ENCODE measurements at regions not wholly inside any gene's neighbourhood (a gene's known extent, or its start where the extent isn't known, plus 50 kb on each side); places are given as distances from the start of the nearest gene placed in this dataset.
"Not testable (repeated sequence)": the region's sequence is repeated elsewhere in the genome, so short reads cannot be mapped to it uniquely, and the experiment has no call there.

DNA sequence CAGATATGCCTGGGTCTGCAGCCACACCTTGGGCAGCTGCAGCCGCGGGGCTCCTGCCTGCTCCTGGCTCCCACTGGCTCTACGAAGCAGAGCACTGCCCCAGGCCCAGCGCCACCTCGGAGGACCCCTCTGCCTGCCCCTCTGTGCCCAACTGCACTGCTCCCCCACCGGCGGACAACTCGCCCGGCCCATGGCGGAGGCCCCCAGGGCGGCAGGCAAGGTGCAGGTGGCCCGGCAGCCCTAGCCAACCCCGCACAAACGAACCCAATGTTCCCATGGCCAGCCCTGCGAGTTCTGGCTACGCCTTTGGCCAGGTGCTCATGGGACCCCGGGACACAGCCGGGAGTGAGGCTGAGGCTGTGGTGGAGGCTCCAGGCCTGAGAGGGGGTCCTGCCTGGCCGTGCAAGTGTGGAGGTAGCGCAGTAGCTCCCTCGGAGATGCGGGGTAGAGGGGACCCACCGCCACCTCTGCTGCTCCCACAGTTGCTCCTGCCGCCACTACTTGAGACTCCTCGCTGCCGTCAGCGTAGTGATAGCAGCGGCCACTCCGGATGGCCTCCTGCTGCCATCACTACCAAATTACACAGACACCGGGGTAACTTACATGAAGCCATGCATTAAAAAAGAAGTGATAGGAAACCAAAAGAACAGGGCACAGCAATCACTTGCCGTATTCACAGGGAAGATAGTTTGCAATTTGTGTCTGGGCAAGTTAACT is 97.3 kb upstream of the SP4 start:
- no peak for DNase-seq

DNA sequence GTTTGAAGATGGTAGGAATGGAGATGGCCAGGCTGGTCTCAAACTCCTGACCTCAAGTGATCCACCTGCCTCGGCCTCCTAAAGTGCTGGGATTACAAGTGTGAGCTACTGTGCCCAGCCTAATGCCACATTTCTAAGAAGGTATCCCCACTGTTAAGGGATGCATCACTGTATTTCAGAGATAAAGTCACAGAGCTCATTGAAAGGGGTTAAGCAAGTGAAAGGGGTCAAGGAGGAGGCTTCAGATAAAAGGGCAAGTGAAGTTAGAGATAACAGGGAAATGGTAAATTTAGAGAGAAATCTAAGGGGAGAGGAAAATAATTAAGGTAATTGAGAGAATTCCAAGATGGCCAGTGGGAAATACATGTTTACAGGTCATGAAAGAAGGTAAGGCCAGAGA is 93.0 kb upstream of the SP4 start:
- DNase-seq = no peak

DNA sequence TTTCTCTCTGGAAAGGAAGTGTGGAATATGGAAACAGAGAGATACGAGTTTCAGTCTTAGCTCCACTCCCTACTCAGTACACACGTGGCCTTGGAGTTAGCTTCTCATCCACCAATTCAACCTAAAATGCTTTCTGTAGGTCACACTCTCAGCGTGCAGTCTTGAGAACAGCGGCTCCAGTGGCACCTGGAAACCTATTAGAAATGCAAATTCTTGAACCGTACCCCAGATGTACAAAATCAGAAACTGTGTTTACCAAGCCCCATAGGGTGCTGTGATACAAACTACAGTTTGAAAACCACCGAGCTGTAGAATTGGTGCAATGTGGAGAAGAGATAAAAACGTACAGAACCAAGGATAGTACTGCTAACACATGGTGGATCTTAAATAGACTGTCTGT is 91.1 kb upstream of the SP4 start:
- no peak for DNase-seq

DNA sequence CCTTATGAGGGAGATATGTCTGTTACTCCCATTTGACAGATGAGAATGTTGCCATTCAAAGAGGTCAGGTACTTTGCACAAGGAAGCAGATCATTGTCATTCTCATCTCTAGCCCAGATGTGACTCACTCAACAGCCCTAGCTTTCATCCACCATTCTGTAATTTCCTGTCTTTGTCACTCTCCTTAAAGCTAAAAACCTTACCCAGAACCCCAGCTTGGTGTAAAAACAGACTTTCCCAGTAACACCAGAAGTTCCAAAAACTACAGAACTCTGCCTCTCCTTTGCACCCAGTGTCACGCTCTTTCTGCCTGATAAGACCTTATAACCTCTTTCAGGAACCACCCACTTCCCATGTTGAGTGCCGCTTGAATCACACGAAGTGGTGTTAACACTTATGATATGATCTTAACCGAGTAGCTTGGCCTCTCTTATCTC is 89.1 kb upstream of the SP4 start:
- DNase-seq = no peak

DNA sequence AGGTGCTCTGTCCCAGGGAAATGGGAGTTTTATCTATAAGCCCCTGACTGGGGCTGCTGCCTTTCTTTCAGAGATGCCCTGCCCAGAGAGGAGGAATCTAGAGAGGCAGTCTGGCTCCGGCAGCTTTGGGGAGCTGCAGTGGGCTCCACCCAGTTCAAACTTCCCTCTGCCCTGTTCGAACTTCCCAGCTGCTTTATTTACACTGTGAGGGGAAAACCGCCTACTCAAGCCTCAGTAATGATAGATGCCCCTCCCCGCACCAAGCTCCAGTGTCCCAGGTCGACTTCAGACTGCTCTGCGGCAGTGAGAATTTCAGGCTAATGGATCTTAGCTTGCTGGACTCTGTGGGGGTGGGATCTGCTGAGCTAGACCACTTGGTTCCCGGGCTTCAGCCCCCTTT is 83.0 kb upstream of the SP4 start:
- not testable (repeated sequence) for DNase-seq

DNA sequence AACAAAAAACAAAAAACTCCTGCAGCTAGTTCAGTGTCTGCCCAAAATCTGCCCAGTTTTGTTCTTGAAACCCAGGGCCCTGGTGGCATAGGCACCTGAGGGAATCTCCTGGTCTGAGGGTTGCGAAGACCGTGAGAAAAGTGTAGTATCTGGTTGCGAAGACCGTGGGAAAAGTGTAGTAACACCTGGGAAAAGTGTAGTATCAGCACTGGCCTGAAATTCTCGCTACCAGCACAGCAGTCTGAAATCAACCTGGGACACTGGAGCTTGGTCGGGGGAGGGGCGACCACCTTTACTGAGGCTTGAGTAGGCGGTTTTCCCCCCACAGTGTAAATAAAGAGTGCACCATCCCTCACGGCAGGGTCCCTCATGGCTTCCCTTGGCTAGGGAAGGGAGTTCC is 82.5 kb upstream of the SP4 start:
- no peak for DNase-seq

DNA sequence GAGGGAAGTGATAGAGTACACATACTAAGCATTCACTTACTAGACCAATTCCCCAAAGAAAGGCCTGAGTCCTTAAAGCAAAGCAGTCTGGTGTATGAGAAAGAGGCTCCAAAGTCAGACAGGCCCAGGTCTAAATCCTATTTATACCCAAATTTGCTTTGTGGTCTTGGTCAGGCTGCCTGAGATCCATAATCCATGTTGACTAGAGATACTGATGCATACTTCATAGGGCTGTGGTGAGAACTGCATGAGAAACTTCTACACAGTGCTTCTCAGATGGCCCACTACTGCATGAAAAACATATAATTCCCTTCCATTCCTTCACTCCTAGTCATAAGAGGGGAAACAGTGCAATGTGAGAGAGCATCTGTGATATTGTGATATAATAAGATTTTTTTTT is 81.6 kb upstream of the SP4 start:
- DNase-seq = no peak

DNA sequence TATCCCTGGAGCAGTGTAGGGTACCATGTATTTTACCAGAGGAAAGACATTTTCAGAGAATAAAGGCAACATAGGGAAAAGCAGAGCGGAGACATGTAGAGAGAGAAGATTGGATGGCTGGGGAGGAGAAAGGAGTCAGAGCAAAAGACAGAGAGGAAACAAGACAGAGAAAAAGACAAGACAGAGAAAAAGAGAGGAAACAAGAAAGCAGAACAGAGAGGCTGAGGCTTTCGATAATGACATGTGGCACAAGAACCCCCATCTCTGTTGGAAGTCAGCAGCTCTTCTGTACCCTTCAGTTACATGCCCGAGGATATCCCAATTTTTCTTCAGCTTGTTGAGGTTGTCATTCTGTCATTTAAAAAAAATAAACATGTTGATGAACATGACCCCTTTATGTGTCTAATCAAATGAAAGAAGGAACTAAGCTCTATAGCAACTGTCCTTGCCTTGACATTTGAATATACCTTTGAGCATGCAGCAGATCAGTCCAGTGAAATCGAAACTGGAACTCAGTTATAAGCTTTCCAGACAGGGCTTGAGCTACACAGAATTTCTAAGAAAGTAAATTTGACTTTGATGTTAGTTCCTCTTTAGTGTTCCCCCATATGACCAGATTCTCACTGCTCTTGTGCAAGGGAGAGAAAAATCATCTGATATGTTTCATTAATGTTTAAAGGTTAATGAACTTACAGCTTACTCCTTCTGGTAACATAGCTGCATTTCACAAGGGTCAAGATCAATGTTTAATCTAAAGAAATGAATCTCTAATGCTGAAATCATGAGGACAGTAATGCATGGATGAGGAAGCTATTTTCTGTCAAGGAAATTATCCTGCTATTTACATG is 75.1 kb upstream of the SP4 start:
- DNase-seq = peak; percentile 76

DNA sequence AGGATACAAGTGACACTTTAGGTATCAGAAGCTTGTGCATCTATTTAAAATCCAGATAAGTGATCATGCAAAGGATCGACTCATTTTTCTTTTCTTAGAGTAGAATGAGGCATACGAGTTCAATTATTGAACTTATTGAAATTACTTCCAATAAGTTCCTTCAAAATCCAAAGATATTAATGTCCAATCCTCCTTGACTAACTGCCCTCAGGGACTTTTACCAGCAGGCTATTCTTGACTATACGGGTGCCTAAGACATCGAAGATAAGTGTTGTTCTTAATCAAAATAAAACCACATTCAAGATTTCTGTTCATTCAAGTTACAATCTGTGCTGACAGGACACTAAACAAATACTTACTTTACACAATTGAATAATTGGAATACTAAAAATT is 74.5 kb upstream of the SP4 start:
- DNase-seq = no peak

DNA sequence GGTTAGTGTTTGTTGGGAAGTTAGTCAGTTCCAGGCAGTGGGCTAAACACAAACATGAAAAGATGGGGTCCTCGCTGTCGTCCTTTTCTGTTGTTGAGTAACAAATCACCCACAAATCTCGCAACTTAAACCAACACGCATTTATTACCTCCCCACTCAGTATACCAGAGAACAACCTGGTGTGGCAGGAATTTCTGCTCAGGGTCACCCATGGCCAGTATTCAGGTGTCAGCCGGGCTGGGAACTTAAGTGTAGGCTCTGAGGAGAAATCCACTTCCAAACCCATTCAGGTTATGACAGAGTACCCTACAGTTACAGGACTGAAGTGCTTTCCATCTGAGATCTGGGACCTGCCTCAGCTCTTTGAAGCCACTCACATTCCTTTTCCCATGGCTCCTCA is 73.6 kb upstream of the SP4 start:
- DNase-seq = no peak

DNA sequence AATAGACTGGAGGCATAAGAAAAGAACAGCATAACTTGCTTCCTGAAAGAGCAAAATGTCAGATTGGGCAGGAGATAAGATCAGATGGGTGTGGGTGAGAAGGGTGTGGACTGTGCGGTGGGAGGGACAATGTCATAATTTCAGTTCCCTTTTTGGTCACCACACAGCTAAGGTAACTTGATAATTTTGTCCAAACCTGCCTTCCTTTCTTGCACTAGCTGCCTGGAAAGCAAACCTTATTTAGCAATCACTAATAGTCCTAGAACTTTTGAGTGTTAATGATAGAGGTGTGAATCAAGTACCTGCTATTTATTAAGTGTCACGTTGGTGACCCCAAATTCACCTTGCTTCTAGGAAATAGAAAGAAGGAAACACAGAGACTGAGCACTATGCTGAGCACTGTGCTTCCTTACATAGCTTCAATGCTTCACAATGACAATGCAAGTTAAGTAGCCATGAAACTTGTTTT is 72.4 kb upstream of the SP4 start:
- peak; percentile 67 for DNase-seq

DNA sequence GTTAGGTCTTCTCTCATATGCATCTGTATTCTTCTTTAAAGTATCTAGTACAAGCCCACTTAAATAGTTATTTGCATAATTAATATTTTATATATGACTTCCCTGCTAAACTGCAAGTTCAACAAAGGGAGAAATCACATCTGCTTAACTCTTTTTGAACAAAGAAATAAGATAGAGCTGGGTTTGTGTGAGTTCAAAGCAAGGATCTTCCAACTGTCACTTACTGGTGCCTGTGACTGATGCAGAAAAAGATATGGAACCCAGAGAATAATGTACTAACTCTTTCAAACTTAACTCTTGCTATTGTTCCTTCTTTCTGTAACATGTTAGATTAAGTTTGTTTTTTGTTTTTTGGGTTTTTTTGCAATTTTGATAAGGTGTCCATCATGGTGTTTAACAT is 71.3 kb upstream of the SP4 start:
- DNase-seq = no peak

DNA sequence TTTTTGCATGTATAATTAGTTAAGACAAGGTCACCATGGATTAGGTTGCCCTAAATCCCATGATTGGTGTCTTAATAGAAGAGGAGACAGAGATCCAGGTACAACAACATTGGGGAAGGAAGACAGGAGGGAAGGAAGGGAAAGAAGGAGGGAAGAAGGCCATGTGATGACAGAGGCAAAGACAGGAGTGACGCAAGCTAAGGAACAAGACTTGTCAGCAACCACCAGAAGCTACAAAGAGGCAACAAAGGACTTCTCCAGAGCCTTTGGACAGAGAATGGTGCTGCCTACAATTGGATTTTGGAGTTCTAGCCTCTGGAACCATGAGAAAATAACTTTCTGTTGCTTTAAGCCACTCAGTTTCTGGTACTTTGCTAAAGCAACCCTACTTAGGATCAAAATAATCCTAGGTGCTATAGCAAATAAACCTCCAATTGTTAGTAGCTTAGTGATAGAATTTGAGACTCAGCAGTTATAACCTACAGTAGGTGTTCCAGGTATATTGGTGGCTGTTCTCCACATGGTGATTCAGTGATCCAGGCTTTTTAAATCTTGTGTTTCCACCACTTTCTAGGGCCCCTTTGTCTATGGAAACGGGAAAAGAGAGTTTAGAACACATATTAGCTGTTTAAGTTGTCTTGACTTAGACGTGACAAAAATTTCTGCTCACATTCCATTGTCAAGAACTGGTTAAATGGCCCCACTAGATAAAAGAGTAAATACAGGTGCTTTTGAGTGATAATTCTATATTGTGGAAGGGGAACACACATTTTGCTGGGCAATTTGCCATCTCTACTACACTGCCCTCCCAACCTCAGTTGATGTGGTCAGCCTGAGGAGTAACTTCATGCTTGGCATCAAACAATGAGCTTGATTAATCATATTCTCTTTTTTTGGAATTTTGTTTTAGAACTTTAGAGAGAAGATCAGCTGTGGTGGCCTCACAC is 70.5 kb upstream of the SP4 start:
- no peak for DNase-seq

DNA sequence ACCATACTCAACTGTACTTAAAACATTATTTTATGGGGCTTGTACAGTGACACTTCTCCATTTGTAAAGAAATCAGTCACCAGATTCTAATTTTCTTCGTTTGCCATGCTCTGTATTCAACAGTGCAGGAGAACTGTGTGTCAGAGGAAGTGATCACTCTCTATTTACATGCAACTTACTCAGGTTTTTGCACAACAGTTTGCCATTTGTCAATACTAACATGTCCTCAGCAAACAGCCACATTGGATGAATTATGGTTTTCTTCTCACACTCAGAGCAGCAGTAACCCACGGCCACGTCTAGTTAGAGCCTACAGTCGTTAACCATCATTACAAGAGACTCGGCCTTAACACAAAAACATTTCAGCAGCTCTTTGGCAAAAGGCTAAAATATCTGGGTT is 69.2 kb upstream of the SP4 start:
- DNase-seq = peak; percentile 7

DNA sequence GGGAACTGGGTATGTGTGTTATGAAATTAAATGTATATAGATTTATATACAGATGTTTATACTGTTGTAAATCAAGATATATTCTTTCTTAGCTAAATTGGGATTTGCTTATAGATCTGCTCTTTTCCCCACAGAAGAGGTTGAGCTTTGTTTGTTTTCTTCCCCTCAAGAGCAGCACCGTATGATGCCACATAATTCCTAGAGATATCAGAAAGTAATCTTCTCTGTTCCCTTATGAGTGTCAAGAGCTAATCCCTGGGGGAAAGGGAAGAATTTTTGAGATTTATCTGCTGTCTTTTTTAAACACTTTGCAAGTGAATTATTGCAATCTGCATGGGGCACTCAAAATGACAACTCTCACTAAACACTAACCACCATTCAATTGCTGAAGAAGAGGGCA is 68.7 kb upstream of the SP4 start:
- DNase-seq = no peak

DNA sequence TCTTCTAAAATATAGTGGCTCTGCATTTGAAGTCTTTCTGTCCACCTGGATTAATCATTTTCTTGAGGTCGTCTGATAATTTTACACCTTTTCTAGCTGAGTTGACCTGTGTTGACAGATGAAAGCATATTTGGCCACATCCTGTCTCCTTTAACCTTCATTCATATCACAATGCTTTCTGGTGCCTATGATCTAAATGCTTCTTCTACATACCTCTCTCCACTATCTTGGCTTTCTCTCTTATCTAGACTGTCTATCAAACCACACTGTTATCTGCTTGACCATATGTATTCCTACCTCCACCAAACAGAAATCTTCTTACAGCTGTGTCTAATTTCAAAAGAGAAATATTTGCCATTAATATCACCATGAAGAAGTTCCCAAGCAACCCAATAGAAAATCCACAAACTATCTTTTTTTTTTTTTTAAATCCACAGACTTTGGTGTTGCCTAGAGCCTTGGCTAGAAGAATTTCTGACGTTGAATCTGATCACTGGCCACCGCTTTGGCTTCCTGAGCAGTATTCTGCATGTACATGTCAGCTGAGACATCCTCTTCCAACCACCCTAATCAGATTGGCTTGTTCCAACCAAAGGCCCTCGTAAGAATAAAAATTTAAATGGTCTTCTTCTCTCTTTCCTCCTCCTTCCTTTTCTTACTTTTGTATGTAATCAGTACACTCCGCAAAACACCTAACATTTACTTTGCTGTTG is 66.3 kb upstream of the SP4 start:
- no peak for DNase-seq

DNA sequence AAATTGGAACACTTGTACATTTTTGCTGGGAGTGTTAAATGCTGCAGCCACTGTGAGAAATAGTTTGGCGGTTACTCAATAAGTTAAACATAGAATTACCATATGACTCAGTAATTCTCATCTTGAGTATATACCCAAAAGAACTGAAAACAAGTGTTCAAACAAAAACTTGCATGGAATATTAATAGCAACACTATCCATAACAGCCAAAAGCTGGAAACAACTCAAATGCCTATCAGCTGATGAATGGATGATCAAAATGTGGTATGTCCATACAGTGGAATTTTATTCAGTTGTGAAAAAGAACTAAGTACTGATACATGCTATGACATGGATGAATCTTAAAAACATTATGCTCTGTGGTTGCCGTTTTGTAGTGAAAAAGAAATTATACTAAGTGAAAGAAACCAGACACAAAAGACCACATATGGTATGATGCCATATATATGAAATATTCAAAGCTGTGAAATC is 63.0 kb upstream of the SP4 start:
- no peak for DNase-seq

DNA sequence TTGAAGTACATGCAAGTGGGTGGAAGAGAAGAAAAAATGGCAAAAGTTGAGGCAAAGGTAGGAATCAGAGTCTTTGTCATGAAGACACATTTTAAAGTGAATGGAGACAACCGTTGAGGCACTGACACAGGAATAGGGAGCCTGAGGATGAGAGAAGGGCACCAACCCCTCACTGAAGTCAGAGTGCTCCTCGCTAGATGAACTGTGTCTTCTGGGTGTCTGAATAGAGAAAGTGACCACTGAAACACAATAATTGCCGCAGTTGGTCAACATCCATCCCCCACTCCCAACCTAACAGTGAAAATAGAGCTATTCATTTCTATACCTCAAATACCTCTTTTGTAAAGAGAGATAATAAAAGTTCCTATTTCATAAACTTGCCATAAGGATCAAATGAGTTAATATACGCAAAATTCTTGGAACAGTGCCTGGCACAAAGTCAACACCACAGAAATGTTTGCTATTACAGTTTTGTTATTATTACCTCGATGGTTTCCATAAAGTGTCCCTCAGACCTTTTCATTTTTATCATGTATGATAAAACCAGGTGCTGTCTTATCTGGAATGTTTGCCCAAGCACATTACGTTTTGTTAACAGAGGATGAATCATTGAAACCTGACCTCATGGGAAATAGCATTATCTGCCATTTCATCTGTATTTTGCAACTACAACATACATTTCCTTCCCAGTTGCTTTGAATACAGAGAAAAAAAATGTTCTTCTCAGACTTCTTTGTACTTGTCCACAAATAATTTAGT is 61.8 kb upstream of the SP4 start:
- DNase-seq = no peak

DNA sequence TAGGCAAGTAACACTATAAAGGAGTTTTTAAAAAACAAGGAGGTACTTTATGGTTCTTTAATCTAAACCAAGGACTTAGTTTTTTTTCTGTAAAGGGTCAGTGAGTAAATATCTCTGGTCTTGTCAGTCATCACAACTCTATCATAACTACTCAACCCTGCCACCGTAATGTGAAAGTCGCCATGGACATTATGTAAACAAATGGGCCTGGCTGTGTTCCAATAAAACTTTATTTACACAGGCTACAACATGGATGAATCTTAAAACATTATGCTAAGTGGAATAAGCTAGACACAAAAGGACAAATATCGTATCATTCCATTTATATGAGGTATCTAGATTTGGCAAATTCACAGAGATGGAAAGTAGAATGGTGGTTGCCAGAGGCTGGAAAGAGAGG is 60.8 kb upstream of the SP4 start:
- no peak for DNase-seq

DNA sequence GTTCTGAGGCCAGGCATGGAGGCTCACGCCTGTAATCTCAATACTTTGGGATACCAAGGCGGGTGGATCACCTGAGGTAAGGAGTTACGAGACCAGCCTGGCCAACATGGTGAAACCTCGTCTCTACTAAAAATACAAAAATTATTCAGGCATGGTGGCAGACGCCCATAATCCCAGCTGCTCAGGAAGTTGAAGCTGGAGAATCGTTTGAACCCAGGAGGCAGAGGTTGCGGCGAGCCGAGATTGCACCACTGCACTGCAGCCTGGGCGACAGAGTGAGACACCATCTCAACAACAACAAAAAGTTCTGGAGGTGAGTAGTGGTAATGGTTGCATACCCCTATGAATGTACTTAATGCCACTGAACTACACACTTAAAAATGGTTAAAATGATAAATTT is 60.3 kb upstream of the SP4 start:
- DNase-seq = no peak

DNA sequence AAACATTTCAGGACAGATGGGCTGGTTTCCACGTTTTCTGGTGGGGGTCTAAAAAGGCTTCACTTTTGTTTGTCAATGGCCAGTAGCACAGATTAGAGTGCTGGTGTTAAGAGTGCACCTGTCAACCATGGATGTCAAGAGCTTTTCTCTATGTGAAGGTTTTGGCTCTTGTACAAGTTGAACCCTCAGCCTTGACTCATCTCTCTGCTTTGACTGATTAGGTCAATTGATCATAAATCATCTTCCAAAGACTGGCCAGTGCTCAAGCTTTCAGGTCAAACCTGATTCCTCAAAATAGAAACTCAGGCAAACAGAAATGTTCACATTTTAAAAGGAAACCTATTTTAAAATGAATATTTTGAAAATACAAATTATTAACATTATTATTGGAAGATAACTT is 59.6 kb upstream of the SP4 start:
- no peak for DNase-seq
